HG03139 (cell line): ENCODE measurements at regions not wholly inside any gene's neighbourhood (a gene's known extent, or its start where the extent isn't known, plus 50 kb on each side); places are given as distances from the start of the nearest gene placed in this dataset.
"Not testable (repeated sequence)": the region's sequence is repeated elsewhere in the genome, so short reads cannot be mapped to it uniquely, and the experiment has no call there.

Experiments
- ATAC-seq: cut with Tn5 transposase; IDR thresholded peaks from one replicate; pipeline ENCODE4 v1.9.1; 2021; ENCODE audit not compliant: unreplicated experiment

- ATAC-seq = no peak
These were observed 236.0 kb upstream of the POGK start for GRCh38 chr1:166603296-166603695.

GRCh38 chr1:166605137-166605536, 234.1 kb upstream of the POGK start:
- no peak for ATAC-seq

DNA sequence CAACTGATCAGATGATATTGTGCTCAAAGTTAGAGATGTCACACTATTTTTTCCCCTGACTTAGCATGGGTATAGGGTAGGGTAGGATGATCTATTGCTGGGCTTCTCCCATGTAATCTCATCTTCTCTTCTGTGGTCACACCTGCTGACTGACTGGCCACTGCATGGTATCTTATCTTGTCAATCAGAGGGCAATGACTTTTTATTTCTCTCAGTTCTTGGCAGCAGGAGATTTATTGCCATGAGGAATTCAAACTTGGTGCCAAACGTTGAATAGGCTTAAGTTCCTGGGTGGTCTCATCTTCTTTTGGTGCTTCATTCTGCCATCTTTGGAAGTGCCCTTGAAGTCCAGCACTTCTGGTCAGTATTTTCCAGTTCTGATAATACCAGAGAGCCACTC, 226.4 kb upstream of the POGK start:
- ATAC-seq = no peak

GRCh38 chr1:166616206-166616605, 223.1 kb upstream of the POGK start:
- no peak for ATAC-seq

- no peak for ATAC-seq
These were observed 212.6 kb upstream of the POGK start for GRCh38 chr1:166626711-166627110.

DNA sequence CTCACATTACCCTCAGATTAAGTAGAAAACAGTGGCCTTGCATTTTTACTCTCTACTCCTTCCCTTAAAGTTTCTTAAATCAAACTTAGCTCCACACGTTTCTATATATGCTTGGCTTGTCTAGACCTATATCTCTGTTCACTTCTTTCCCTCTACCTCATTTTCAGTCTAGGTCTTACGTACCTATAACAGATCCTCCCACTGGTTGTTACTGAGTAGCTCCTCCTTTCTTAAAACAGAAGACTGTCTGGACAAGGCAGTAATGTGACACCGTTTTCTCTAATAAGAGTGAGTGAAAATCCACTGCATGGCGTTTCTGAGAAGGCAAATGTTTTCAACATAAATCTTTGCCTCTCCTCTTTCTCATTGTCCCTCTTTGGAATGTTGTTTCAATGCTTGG, 211.7 kb upstream of the POGK start:
- no peak for ATAC-seq

GRCh38 chr1:166628259-166628658, 211.0 kb upstream of the POGK start:
- ATAC-seq = no peak

GRCh38 chr1:166629946-166630345, 209.3 kb upstream of the POGK start:
- ATAC-seq = no peak

DNA sequence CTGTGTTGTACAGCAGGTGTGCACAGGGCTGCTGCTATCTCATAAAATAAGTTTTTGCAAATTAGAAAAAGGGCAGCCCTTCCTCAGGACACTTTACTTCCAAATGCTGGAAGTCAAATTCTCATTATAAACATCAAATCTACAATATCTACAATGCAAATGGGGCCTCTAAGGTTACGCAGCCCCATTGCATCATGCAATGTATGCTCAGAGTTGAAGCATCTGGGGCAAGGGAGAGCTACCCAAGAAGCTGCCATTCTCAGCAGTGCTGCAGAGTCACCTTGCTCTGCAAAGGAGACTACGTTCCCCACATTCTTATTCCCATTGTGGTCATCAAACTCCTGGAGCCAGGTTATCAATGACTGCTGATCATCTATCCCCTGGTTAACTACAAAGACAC, 208.9 kb upstream of the POGK start:
- no peak for ATAC-seq

DNA sequence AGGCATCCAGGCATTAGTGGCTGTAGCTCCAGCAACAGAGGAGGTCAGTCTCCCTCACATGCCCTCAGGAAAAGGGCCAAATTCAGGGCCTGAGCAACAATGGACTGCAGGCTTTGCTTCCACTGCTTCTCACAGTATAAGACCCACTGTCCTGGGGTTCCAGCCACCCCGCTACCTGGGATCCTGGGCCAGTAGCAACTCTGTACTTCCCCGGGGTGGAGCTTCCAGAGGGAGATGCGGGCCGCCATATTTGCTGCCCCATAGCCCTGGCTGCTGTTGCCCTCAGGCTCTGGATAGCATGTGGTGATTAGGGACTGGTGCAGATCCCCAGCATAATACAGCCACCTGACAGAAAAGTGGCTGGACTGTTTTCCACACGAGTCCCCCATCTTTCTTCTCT, 201.1 kb upstream of the POGK start:
- ATAC-seq = no peak

DNA sequence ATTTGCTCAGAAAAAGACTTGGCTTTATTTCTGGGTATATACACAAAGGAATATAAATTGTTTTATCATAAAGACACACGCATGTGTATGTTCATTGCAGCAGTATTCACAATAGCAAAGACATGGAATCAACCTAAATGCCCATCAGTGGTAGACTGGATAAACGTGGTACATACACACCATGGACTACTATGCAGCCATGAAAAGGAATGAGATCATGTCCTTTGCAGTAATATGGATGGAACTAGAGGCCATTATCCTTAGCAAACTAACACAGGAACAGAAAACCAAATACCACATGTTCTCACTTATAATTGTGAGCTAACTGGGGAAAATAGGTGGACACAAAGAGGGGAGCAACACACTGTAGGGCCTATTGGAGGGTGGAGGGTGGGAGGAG, 182.0 kb upstream of the POGK start:
- not testable (repeated sequence) for ATAC-seq

DNA sequence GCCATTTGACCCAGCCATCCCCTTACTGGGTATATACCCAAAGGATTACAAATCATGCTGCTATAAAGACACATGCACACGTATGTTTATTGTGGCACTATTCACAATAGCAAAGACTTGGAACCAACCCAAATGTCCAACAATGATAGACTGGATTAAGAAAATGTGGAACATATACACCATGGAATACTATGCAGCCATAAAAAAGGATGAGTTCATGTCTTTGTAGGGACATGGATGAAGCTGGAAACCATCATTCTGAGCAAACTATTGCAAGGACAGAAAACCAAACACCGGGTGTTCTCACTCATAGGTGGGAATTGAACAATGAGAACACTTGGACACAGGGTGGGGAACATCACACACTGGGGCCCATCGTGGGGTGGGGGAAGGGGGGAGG, 172.5 kb upstream of the POGK start:
- ATAC-seq = not testable (repeated sequence)

DNA sequence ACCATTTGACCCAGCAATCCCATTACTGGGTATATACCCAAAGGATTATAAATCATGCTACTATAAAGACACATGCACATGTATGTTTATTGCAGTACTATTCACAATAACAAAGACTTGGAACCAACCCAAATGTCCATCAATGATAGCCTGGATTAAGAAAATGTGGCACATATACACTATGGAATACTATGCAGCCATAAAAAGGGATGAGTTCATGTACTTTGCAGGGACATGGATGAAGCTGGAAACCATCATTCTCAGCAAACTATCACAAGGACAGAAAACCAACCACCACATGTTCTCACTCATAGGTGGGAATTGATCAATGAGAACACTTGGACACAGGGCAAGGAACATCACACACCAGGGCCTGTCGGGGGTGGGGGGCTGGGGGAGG, 171.7 kb upstream of the POGK start:
- ATAC-seq = not testable (repeated sequence)

DNA sequence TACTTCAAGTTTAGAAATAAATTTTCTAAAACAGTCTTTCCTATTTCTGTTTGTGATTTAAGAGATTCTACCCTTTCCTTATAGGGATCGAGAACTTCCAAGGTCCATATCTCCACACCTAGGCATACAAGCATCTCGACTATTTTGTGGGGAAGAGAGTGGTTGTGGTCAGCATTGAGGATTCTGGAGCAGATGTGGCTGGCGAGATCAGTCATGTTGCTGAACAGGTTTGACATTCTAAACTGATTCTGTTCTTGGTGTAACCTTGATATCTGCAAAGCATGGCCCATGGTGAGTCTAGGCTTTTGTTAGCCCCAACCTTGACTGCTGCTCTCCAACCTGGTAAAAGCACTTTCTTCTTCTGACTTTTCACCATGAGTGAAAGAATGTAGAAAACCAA, 167.6 kb upstream of the POGK start:
- ATAC-seq = no peak

DNA sequence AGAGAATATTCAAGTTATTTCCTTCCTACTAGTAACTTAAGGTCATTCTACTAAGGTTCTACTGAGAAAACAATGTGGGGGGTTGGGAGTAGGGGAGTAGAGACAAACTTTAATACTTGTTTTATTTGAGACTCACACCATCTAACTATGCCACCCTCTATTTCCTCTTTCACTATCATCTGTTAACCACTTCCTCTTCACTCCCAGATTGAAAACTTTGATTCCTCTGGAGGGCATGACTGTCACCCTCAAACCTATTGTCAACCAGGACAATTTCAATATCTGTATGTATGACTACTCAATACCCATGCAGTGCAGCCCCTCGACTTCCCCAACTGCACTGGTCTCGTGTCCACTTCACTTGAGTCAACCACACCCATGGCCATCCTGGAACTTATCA, 165.6 kb upstream of the POGK start:
- ATAC-seq = no peak

DNA sequence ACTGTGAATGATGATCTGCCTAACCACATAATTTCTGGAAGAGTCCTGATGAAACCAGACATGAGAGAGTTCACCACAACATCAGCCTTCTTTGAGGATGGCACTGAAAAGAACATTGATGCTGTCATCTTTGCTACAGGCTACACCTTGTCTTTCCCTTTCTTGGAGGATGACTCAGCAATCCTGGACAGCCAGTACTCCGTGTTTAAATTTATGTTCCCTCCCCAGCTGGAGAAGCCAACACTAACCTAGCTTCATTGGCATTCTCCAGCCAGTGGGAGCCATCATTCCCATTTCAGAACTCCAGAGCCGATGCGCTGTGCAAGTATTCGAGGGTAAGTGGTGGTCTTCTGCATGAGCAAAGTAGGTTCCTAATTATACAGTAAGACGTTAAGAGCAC, 164.1 kb upstream of the POGK start:
- no peak for ATAC-seq

DNA sequence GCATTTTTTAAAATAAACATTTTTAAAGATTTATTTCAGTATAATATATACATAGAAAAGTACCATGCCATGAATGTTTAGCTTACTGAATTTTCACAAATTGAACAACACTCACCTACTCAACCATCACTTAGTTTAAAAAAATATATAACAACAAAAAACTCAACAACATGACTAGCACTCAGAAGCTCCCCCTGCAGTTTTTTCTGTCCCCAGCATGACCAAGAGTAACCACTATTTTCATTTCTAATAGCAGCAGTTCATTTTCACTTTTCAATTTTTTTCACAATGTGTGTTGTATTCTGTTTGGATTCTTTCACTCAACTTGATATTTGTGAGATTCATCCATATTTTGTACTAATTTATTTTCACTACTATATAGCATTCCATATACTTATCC, 162.3 kb upstream of the POGK start:
- ATAC-seq = no peak

- no peak for ATAC-seq
These were observed 159.9 kb upstream of the POGK start for GRCh38 chr1:166679369-166679768.

DNA sequence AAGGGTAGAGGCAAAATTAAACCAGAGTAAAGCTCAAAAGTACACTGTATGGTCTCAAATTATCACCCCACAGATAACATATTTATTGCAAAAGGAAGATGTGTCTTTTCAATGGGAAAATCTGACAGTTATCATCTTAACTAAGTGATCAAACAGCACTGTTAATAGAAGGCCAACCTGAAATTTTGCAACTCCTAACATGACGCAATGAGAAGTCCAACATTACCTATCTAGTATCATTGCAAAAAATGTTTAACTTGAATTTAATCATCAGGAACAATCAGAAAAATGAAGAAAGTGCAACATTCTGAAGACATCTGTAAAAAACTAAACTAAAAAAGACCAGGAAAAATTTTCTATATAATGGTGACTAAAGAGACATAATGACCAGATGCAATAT, 156.7 kb upstream of the POGK start:
- no peak for ATAC-seq

DNA sequence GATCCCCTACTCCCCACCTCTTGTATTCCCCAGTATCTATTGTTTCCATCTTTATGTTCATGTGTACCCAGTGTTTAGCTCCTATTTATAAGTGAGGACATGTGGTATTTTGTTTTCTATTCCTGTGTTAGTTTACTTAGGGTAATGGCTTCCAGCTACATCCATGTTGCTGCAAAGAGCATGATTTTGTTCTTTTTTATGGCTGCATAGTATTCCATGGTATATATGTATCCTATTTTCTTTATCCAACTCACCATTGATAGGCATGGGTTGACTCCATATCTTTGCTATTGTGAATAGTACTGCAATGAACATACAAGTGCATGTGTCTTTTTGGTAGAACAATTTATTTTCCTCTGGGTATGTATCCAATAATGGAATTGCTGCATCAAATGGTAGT, 154.6 kb upstream of the POGK start:
- ATAC-seq = not testable (repeated sequence)

- no peak for ATAC-seq
These were observed 154.1 kb upstream of the POGK start for GRCh38 chr1:166685200-166685599.

- ATAC-seq = not testable (repeated sequence)
These were observed 153.4 kb upstream of the POGK start for GRCh38 chr1:166685891-166686290.

DNA sequence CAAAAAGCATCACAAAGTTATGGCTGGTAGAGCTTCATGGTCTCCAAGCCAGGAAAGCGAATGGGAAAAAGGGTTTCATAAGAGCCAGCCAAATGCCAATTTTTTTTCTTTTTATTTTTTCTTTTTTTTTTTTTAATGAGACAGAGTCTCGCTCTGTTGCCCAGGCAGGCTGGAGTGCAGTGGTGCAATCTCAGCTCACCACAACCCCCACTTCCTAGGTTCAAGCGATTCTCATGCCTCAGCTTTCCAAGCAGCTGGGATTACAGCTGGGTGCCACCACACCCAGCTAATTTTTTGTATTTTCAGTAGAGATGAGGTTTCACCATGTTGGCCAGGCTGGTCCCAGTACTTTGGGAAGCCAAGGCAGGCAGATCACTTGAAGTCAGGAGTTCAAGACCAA, 148.7 kb upstream of the POGK start:
- ATAC-seq = not testable (repeated sequence)

DNA sequence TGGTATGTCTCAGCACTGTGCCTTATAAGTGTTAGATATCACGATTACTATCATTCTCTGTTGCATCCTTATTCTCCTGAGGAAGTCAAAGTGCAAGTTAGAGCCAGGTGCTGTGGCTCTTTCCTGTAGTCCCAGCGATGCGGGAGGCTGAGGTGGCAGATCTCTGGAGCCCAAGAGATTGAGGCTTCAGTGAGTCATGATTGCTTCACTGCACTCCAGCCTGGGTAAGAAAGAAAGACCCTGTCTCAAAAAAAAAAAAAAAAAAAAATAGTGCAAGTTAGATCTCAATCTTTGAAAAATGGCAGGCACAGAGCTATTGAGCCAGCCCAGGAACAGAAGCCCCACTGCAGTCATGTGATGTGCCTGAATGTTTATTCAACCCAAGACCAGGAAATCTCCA, 147.8 kb upstream of the POGK start:
- no peak for ATAC-seq
